ENCODE measurements at regions not wholly inside any gene's neighbourhood (a gene's known extent, or its start where the extent isn't known, plus 50 kb on each side); places are given as distances from the start of the nearest gene placed in this dataset.
"Not testable (repeated sequence)": the region's sequence is repeated elsewhere in the genome, so short reads cannot be mapped to it uniquely, and the experiment has no call there.

GRCh38 chr22:22327723-22328122, 83.1 kb downstream of the VPREB1 start:
- H3K4me3 ChIP-seq = no peak overlapping the region
- TF ChIP-seq CTCF (IDR thresholded peaks at IDR 0.05) = no peak
- no peak for TF ChIP-seq POLR2A (IDR thresholded peaks at IDR 0.05)
- no peak overlapping the region for H3K27ac ChIP-seq
- 44 to 64% methylated on average over 2 of the region's 2 CpGs; no CpG with 5 or more reads in 2 of the 4 donors for WGBS, 4 donors
- intact Hi-C loops (cut with DNase I) = no loop called here
- H3K27me3 ChIP-seq = peaks cover 38% of the 10 kb centered on the region
- H3K4me1 ChIP-seq (replicated peaks in 1 of 2) = no peaks in the 10 kb centered on the region
- DNase-seq = no peak
- H3K9me3 ChIP-seq (replicated peaks in 1 of 3) = no peaks in the 10 kb centered on the region
- H3K36me3 ChIP-seq (replicated peaks in 1 of 2) = no peaks in the 10 kb centered on the region

- Histone ChIP-seq H3K4me3 (no peak overlapping the region), H3K4me1 (replicated peaks in 1 of 2) (no peaks in the 10 kb centered on the region), H3K27ac (no peak overlapping the region), H3K9me3 (replicated peaks in 1 of 3) (no peaks in the 10 kb centered on the region), H3K27me3 (peaks cover 46% of the 10 kb centered on the region), H3K36me3 (replicated peaks in 1 of 2) (no peaks in the 10 kb centered on the region)
- no peak for DNase-seq
- intact Hi-C loops (cut with DNase I) = no loop called here
- TF ChIP-seq CTCF (IDR thresholded peaks at IDR 0.05) (no peak), POLR2A (IDR thresholded peaks at IDR 0.05) (no peak)
- 60 to 67% (median 61%) methylated on average over 2 of the region's 2 CpGs for WGBS, 4 donors
Measured at GRCh38 chr22:22329792-22330191, 85.2 kb downstream of the VPREB1 start.

GRCh38 chr22:22335640-22336039, 91.1 kb downstream of the VPREB1 start:
- H3K27me3 ChIP-seq = peaks cover 32% of the 10 kb centered on the region
- H3K27ac ChIP-seq; DNase-seq; H3K9me3 ChIP-seq (replicated peaks in 1 of 3); H3K4me1 ChIP-seq (replicated peaks in 1 of 2); H3K36me3 ChIP-seq (replicated peaks in 1 of 2); H3K4me3 ChIP-seq; intact Hi-C loops (cut with DNase I): not testable (repeated sequence)
- 51 to 73% (median 69%) methylated on average over 5 of the region's 5 CpGs for WGBS, 4 donors

GRCh38 chr22:22336333-22336732, 91.7 kb downstream of the VPREB1 start:
- H3K27ac ChIP-seq; H3K4me3 ChIP-seq; intact Hi-C loops (cut with DNase I); H3K9me3 ChIP-seq (replicated peaks in 1 of 3); H3K36me3 ChIP-seq (replicated peaks in 1 of 2); DNase-seq; H3K4me1 ChIP-seq (replicated peaks in 1 of 2): not testable (repeated sequence)
- peaks cover 25% of the 10 kb centered on the region for H3K27me3 ChIP-seq
- WGBS, 4 donors = 34 to 45% (median 43%) methylated on average over 2 of the region's 2 CpGs

- 58 to 67% (median 62%) methylated on average over 3 of the region's 3 CpGs for WGBS, 4 donors
- intact Hi-C loops (cut with DNase I); DNase-seq: not testable (repeated sequence)
Measured at GRCh38 chr22:22338778-22339177, 94.2 kb downstream of the VPREB1 start.

GRCh38 chr22:22341736-22342135, 97.2 kb downstream of the VPREB1 start:
- TF ChIP-seq POLR2A (IDR thresholded peaks at IDR 0.05) (no peak), CTCF (IDR thresholded peaks at IDR 0.05) (no peak)
- Histone ChIP-seq H3K9me3 (replicated peaks in 1 of 3) (no peaks in the 10 kb centered on the region), H3K36me3 (replicated peaks in 1 of 2) (no peaks in the 10 kb centered on the region), H3K4me3 (no peak overlapping the region), H3K27ac (no peak overlapping the region), H3K4me1 (replicated peaks in 1 of 2) (no peaks in the 10 kb centered on the region), H3K27me3 (no peaks in the 10 kb centered on the region)
- WGBS, 4 donors = 48 to 62% (median 57%) methylated on average over 3 to 4 of the region's 4 CpGs
- intact Hi-C loops (cut with DNase I) = no loop called here
- no peak for DNase-seq

More at GRCh38 chr22:22338778-22339177, 94.2 kb downstream of the VPREB1 start:
- H3K4me3 ChIP-seq; H3K9me3 ChIP-seq (replicated peaks in 1 of 3); H3K27me3 ChIP-seq; H3K27ac ChIP-seq; H3K4me1 ChIP-seq (replicated peaks in 1 of 2); H3K36me3 ChIP-seq (replicated peaks in 1 of 2): not testable (repeated sequence)

Data from adrenal gland (tissue), 9 donors.